B cell (primary cell): ENCODE measurements at regions not wholly inside any gene's neighbourhood (a gene's known extent, or its start where the extent isn't known, plus 50 kb on each side); places are given as distances from the start of the nearest gene placed in this dataset.

Source experiments
- EZH2 ChIP-seq: IDR thresholded peaks from 2 replicates; pipeline ENCODE4 v1.6.1; 2012; ENCODE audit warnings: borderline replicate concordance, low read depth, mild to moderate bottlenecking, moderate library complexity, low read length; ENCODE audit not compliant: insufficient read depth, poor library complexity, severe bottlenecking
- TF ChIP-seq, protein P1 (sequence below): fragments of 200-600 bp; IDR thresholded peaks from one replicate; pipeline ENCODE4 v1.8.0; 2022; ENCODE audit warnings: antibody characterized with exemption, mild to moderate bottlenecking

GRCh38 chr13:103542648-103543047 is 476.4 kb upstream of the SLC10A2 start:
- TF ChIP-seq EZH2: no peak
- TF ChIP-seq, protein P1, sequence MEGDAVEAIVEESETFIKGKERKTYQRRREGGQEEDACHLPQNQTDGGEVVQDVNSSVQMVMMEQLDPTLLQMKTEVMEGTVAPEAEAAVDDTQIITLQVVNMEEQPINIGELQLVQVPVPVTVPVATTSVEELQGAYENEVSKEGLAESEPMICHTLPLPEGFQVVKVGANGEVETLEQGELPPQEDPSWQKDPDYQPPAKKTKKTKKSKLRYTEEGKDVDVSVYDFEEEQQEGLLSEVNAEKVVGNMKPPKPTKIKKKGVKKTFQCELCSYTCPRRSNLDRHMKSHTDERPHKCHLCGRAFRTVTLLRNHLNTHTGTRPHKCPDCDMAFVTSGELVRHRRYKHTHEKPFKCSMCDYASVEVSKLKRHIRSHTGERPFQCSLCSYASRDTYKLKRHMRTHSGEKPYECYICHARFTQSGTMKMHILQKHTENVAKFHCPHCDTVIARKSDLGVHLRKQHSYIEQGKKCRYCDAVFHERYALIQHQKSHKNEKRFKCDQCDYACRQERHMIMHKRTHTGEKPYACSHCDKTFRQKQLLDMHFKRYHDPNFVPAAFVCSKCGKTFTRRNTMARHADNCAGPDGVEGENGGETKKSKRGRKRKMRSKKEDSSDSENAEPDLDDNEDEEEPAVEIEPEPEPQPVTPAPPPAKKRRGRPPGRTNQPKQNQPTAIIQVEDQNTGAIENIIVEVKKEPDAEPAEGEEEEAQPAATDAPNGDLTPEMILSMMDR: no peak
